CD4-positive, alpha-beta memory T cell (primary cell): ENCODE measurements at regions not wholly inside any gene's neighbourhood (a gene's known extent, or its start where the extent isn't known, plus 50 kb on each side); places are given as distances from the start of the nearest gene placed in this dataset.

Experiments
- CTCF ChIA-PET: fragments of 350-600 bp; sonication (Branson Sonifier 250); formaldehyde crosslinking; loops from one replicate; lab custom pipeline; 2021; ENCODE audit warnings: inconsistent platforms; ENCODE audit not compliant: partially characterized antibody; lab: Charles Lee
- POLR2A ChIA-PET: fragments of 350-600 bp; sonication (Branson Sonifier 250); formaldehyde crosslinking; loops from one replicate; lab custom pipeline; 2021; ENCODE audit not compliant: partially characterized antibody; lab: Charles Lee
- DNase-seq, 5 donors: peaks; one replicate each; pipeline versions ENCODE4 v3.0.0 to v3.0.0-alpha.2; 2020 to 2022; ENCODE audit warnings: mixed read lengths in 1 of 5
- H3K27ac ChIP-seq: one replicate; pipeline ENCODE4 v1.7.0; 2013; ENCODE audit warnings: low read depth, low read length
- H3K27me3 ChIP-seq: 2 replicates; pipeline ENCODE4 v1.7.0; 2013; ENCODE audit warnings: mild to moderate bottlenecking, low read length, moderate library complexity; ENCODE audit not compliant: insufficient read depth
- H3K36me3 ChIP-seq: 2 replicates; pipeline ENCODE4 v1.7.0; 2013; ENCODE audit warnings: mild to moderate bottlenecking, low read length, moderate library complexity; ENCODE audit not compliant: insufficient read depth
- H3K4me1 ChIP-seq: 2 replicates; pipeline ENCODE4 v1.7.0; 2013; ENCODE audit warnings: mild to moderate bottlenecking, low read length, moderate library complexity; ENCODE audit not compliant: insufficient read depth
- H3K4me3 ChIP-seq, 2 donors: one replicate each; pipeline ENCODE4 v1.7.0; 2013; ENCODE audit warnings: low read length in 2 of 2, mild to moderate bottlenecking in 1 of 2
- H3K9me3 ChIP-seq, 2 donors: one replicate each; pipeline ENCODE4 v1.7.0; 2013; ENCODE audit warnings: low read length in 2 of 2, control low read depth in 1 of 2; ENCODE audit not compliant: control insufficient read depth in 1 of 2
- H3K27ac Mint-ChIP-seq, 7 donors: one replicate each; pipeline ENCODE4 v1.8.0; 2020 to 2021; ENCODE audit warnings: mixed read lengths in 7 of 7, mild to moderate bottlenecking in 6 of 7, inconsistent platforms in 3 of 7, moderate library complexity in 3 of 7
- H3K27me3 Mint-ChIP-seq, 2 donors: one replicate each; pipeline ENCODE4 v1.8.0; 2020 to 2021; ENCODE audit warnings: mixed read lengths in 2 of 2
- H3K36me3 Mint-ChIP-seq, 2 donors: one replicate each; pipeline ENCODE4 v1.8.0; 2020 to 2021; ENCODE audit warnings: mixed read lengths in 2 of 2, inconsistent platforms in 1 of 2, mild to moderate bottlenecking in 1 of 2
- H3K4me1 Mint-ChIP-seq, 4 donors: one replicate each; pipeline ENCODE4 v1.8.0; 2020 to 2021; ENCODE audit warnings: mixed read lengths in 4 of 4, mild to moderate bottlenecking in 1 of 4
- H3K4me3 Mint-ChIP-seq, 8 donors: one replicate each; pipeline ENCODE4 v1.8.0; 2020 to 2021; ENCODE audit warnings: mixed read lengths in 8 of 8, mild to moderate bottlenecking in 7 of 8, moderate library complexity in 6 of 8, inconsistent platforms in 3 of 8
- H3K9me3 Mint-ChIP-seq, 8 donors: one replicate each; pipeline ENCODE4 v1.8.0; 2020 to 2021; ENCODE audit warnings: mixed read lengths in 8 of 8, mild to moderate bottlenecking in 5 of 8, inconsistent platforms in 3 of 8, moderate library complexity in 1 of 8
- intact Hi-C: fragments of 100-400 bp; cut with micrococcal nuclease; formaldehyde crosslinking; loops from one replicate; pipeline ENCODE4 v1.15.1; 2023

GRCh38 chr11:15484398-15484797, 369.7 kb downstream of the INSC start:
- H3K9me3 ChIP-seq, result no peaks in the 10 kb centered on the region
- no peaks in the 10 kb centered on the region for H3K27me3 ChIP-seq
- H3K27me3 Mint-ChIP-seq, result no peaks in the 10 kb centered on the region
- no peaks in the 10 kb centered on the region for H3K4me1 ChIP-seq
- no peak overlapping the region for H3K27ac Mint-ChIP-seq
- ChIA-PET POLR2A (no interaction called here), CTCF (no interaction called here)
- peaks cover 0 to 8% (median 0%) of the 10 kb centered on the region in 8 donors for H3K9me3 Mint-ChIP-seq
- H3K36me3 ChIP-seq, result no peaks in the 10 kb centered on the region
- H3K36me3 Mint-ChIP-seq, result no peaks in the 10 kb centered on the region
- no peak overlapping the region for H3K4me3 ChIP-seq
- no peak for DNase-seq
- no peaks in the 10 kb centered on the region for H3K4me1 Mint-ChIP-seq
- no peak overlapping the region for H3K27ac ChIP-seq
- H3K4me3 Mint-ChIP-seq, result no peak overlapping the region
- intact Hi-C loops, result no loop called here

- peaks cover 0 to 8% (median under 1%) of the 10 kb centered on the region in 8 donors for H3K9me3 Mint-ChIP-seq
- DNase-seq, result no peak
- POLR2A ChIA-PET, result no interaction called here
- no peaks in the 10 kb centered on the region for H3K36me3 Mint-ChIP-seq
- no peaks in the 10 kb centered on the region for H3K27me3 Mint-ChIP-seq
- intact Hi-C loops, result no loop called here
- no peaks in the 10 kb centered on the region for H3K36me3 ChIP-seq
- no peaks in the 10 kb centered on the region for H3K27me3 ChIP-seq
- H3K4me3 ChIP-seq, result no peak overlapping the region
- CTCF ChIA-PET, result no interaction called here
- H3K9me3 ChIP-seq, result no peaks in the 10 kb centered on the region
- H3K4me1 ChIP-seq, result no peaks in the 10 kb centered on the region
- no peak overlapping the region for H3K27ac Mint-ChIP-seq
- H3K4me3 Mint-ChIP-seq, result no peak overlapping the region
- no peak overlapping the region for H3K27ac ChIP-seq
- H3K4me1 Mint-ChIP-seq, result no peaks in the 10 kb centered on the region
Observed at GRCh38 chr11:15485432-15485831, 370.7 kb downstream of the INSC start.

- DNase-seq, result no peak
- Mint-ChIP-seq H3K27me3 (no peaks in the 10 kb centered on the region), H3K9me3 (peaks cover 0 to 5% (median 0%) of the 10 kb centered on the region in 8 donors), H3K4me1 (no peaks in the 10 kb centered on the region), H3K4me3 (no peak overlapping the region), H3K27ac (no peak overlapping the region), H3K36me3 (no peaks in the 10 kb centered on the region)
- Histone ChIP-seq H3K9me3 (no peaks in the 10 kb centered on the region), H3K27me3 (no peaks in the 10 kb centered on the region), H3K36me3 (no peaks in the 10 kb centered on the region), H3K4me1 (no peaks in the 10 kb centered on the region), H3K4me3 (no peak overlapping the region), H3K27ac (no peak overlapping the region)
- ChIA-PET POLR2A (no interaction called here), CTCF (no interaction called here)
- intact Hi-C loops, result no loop called here
Observed at GRCh38 chr11:15489281-15489680, 374.6 kb downstream of the INSC start.

GRCh38 chr11:15490535-15490934, 375.8 kb downstream of the INSC start:
- no peak overlapping the region for H3K4me3 Mint-ChIP-seq
- peaks cover 0 to 5% (median 0%) of the 10 kb centered on the region in 8 donors for H3K9me3 Mint-ChIP-seq
- H3K36me3 Mint-ChIP-seq, result no peaks in the 10 kb centered on the region
- POLR2A ChIA-PET, result no interaction called here
- H3K9me3 ChIP-seq, result no peaks in the 10 kb centered on the region
- no peak overlapping the region for H3K27ac Mint-ChIP-seq
- no peaks in the 10 kb centered on the region for H3K4me1 ChIP-seq
- H3K27me3 ChIP-seq, result no peaks in the 10 kb centered on the region
- no peaks in the 10 kb centered on the region for H3K4me1 Mint-ChIP-seq
- no peaks in the 10 kb centered on the region for H3K27me3 Mint-ChIP-seq
- CTCF ChIA-PET, result no interaction called here
- DNase-seq, result no peak
- H3K4me3 ChIP-seq, result no peak overlapping the region
- intact Hi-C loops, result no loop called here
- H3K27ac ChIP-seq, result no peak overlapping the region
- no peaks in the 10 kb centered on the region for H3K36me3 ChIP-seq

- H3K27ac Mint-ChIP-seq, result no peak overlapping the region
Observed at GRCh38 chr11:15493066-15493465, 378.3 kb downstream of the INSC start.

GRCh38 chr11:15493921-15494620, 379.3 kb downstream of the INSC start:
- intact Hi-C loops, result no loop called here
- Mint-ChIP-seq H3K4me1 (no peaks in the 10 kb centered on the region), H3K27ac (no peak overlapping the region), H3K4me3 (no peak overlapping the region), H3K27me3 (no peaks in the 10 kb centered on the region), H3K9me3 (peaks cover 0 to 5% (median 0%) of the 10 kb centered on the region in 8 donors), H3K36me3 (no peaks in the 10 kb centered on the region)
- Histone ChIP-seq H3K27ac (no peak overlapping the region), H3K27me3 (no peaks in the 10 kb centered on the region), H3K9me3 (no peaks in the 10 kb centered on the region), H3K4me3 (no peak overlapping the region), H3K4me1 (no peaks in the 10 kb centered on the region), H3K36me3 (no peaks in the 10 kb centered on the region)
- DNase-seq, result no peak
- CTCF ChIA-PET, result no interaction called here
- POLR2A ChIA-PET, result no interaction called here

More at GRCh38 chr11:15493066-15493465, 378.3 kb downstream of the INSC start:
- Mint-ChIP-seq H3K27me3 (no peaks in the 10 kb centered on the region), H3K9me3 (peaks cover 0 to 5% (median 0%) of the 10 kb centered on the region in 8 donors), H3K4me1 (no peaks in the 10 kb centered on the region), H3K36me3 (no peaks in the 10 kb centered on the region), H3K4me3 (no peak overlapping the region)
- CTCF ChIA-PET, result no interaction called here
- POLR2A ChIA-PET, result no interaction called here
- Histone ChIP-seq H3K4me1 (no peaks in the 10 kb centered on the region), H3K36me3 (no peaks in the 10 kb centered on the region), H3K27ac (no peak overlapping the region), H3K9me3 (no peaks in the 10 kb centered on the region), H3K27me3 (no peaks in the 10 kb centered on the region), H3K4me3 (no peak overlapping the region)
- intact Hi-C loops, result no loop called here
- no peak for DNase-seq

GRCh38 chr11:15494740-15495139, 380.0 kb downstream of the INSC start:
- H3K36me3 ChIP-seq, result no peaks in the 10 kb centered on the region
- Mint-ChIP-seq H3K9me3 (peaks cover 0 to 5% (median 0%) of the 10 kb centered on the region in 8 donors), H3K4me1 (no peaks in the 10 kb centered on the region), H3K27ac (no peak overlapping the region), H3K36me3 (no peaks in the 10 kb centered on the region), H3K4me3 (no peak overlapping the region), H3K27me3 (no peaks in the 10 kb centered on the region)
- H3K4me1 ChIP-seq, result no peaks in the 10 kb centered on the region
- ChIA-PET POLR2A (no interaction called here), CTCF (no interaction called here)
- H3K27me3 ChIP-seq, result no peaks in the 10 kb centered on the region
- H3K4me3 ChIP-seq, result no peak overlapping the region
- H3K27ac ChIP-seq, result no peak overlapping the region
- intact Hi-C loops, result no loop called here
- H3K9me3 ChIP-seq, result no peaks in the 10 kb centered on the region
- DNase-seq, result no peak
